Body of pancreas (tissue), 4 donors: ENCODE measurements at regions not wholly inside any gene's neighbourhood (a gene's known extent, or its start where the extent isn't known, plus 50 kb on each side); places are given as distances from the start of the nearest gene placed in this dataset.

Experiments used
- CTCF ChIP-seq, 7 experiments: fragments of 450-650 bp in 4 of 7; fragments of 200-600 bp in 3 of 7; sonication (generic) in 3 of 7; IDR thresholded peaks; one replicate each; pipeline ENCODE4 v1.5.1; 2016 to 2019; ENCODE audit warnings: antibody characterized with exemption in 7 of 7
- POLR2A ChIP-seq, 3 donors: fragments of 450-650 bp; IDR thresholded peaks; one replicate each; pipeline ENCODE4 v1.6.1; 2016; ENCODE audit warnings: antibody characterized with exemption in 3 of 3, mild to moderate bottlenecking in 2 of 3

- TF ChIP-seq POLR2A (IDR thresholded peaks at IDR 0.05) (no peak), CTCF (IDR thresholded peaks at IDR 0.05) (no peak)
Measured at GRCh38 chr12:42792265-42792664, 202.7 kb upstream of the PRICKLE1 start.
